AG09319 (cell line): ENCODE measurements at regions not wholly inside any gene's neighbourhood (a gene's known extent, or its start where the extent isn't known, plus 50 kb on each side); places are given as distances from the start of the nearest gene placed in this dataset.
"Not testable (repeated sequence)": the region's sequence is repeated elsewhere in the genome, so short reads cannot be mapped to it uniquely, and the experiment has no call there.

Experiments
- DNase-seq: peaks from one replicate; pipeline ENCODE4 v3.0.0-alpha.2; 2010; ENCODE audit warnings: low read depth; ENCODE audit errors: extremely low read depth

DNA sequence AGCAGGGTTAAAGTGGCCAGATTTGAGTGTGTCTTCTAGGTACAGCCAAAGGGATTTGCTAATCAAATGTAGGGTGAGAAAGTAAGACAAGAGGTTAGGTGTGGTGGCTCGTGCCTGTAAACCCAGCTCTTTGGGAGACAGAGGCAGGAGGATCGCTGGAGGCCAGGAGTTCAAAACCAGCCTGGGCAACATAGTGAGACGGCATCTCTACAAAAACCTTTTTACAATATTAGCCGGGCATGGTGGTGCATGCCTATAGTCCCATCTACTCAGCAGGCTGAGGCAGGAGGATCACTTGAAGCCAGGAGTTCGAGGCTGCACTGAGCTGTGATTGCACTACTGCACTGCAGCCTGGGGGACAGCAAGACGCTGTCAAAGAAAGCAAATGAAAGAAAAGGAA is 294.5 kb downstream of the GOLGA6L6 start:
- DNase-seq = not testable (repeated sequence)

GRCh38 chr15:20246624-20247023 is 295.0 kb downstream of the GOLGA6L6 start:
- DNase-seq = not testable (repeated sequence)

DNA sequence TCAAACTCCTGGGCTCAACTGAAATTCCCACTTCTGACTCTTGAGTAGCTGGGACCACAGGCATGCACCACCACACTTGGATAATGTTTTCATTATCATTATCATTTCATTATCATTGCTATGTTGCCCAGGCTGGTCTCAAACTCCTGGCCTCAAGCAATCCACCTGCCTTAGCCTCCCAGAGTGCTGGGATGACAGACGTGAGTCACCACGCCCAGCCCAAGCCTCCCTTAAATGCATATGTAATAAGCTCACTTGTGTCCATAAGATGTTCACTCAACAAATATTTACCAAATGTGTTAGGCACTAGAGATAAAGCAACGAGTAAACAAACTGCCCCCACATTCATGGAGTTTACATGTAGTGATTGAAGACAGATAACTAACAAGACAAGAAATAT is 295.7 kb downstream of the GOLGA6L6 start:
- DNase-seq = not testable (repeated sequence)

- not testable (repeated sequence) for DNase-seq
Measured at GRCh38 chr15:20244792-20245191, 296.8 kb downstream of the GOLGA6L6 start.

- not testable (repeated sequence) for DNase-seq
Measured at GRCh38 chr15:20243486-20244240, 297.9 kb downstream of the GOLGA6L6 start.

DNA sequence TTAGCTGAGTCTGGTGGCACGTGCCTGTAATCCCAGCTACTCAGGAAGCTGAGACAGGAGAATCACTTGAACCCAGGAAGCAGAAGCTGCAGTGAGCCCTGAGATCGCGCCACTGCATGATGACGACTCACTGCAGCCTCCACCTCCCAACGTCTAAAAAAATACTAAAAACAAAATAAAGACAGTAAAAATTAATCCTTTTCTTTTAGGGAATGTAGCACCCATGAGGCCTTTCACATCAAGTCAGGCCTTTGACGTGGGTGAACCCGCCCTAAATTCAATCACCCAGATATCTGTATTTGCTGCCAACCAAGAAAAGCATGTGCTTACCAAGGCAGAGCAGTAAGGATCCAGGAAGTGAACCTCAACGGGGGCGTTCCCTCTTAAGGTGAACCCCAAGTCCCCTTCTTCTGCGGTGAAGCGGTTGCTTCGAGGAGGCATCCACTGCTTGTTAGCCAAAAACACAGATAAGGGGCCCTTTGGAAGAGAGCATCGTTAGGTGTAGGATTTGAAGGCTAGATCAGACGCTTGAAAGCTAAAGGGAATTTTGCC is 301.2 kb downstream of the GOLGA6L6 start:
- DNase-seq = not testable (repeated sequence)

DNA sequence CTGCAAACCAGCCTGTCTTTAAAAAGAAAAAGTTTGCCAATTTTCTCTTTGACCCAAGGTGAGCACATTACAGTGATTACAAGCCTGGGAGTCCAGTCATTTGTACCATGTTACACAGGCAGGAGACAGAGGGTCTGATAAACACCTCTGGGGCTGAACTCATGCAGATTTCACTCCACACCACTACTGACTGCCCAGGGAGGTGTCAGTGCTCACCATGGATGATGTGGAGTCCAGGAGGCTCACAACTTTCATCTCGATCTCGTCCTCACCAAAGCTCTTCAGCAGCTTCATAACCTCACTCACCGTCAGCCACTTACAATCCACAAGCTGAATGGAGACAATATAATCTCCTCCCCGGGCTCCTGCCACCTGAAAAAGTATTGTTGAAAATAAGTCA is 302.4 kb downstream of the GOLGA6L6 start:
- not testable (repeated sequence) for DNase-seq

DNA sequence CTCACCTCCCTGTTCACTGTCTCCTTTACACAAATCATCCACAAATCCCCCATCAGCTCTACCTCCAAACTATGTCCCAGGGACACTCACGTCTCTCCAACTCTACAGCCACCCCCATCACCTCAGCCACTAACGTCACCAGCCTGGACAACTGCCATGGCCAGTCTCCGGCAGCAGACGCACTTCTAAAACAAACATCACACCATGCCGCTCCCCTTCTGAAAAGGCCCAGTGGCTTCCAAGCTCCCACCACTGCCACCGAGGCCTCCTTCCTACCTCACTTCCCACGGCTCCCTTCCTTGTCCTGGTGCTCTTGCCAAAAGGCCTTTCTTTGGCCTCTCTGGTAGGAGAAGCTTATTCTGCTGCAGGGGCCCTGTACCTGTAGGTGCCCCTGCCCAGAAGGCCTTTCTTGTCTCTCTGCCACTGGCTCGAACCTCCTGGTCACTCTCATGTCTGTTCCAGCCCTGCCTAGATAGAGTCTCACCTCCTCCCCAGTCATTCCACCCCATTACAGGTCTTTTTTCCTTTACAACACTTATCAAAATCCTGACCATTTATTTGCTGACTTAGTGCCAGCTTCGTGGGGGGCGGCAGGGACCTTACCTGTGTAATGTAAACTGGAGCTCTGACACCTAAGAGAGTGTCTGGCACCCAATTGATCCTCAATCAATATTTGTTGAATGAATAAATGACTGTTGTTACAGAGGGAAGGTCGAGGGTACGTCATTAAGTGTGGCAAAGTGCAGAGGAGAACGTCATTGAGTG is 304.2 kb downstream of the GOLGA6L6 start:
- not testable (repeated sequence) for DNase-seq

DNA sequence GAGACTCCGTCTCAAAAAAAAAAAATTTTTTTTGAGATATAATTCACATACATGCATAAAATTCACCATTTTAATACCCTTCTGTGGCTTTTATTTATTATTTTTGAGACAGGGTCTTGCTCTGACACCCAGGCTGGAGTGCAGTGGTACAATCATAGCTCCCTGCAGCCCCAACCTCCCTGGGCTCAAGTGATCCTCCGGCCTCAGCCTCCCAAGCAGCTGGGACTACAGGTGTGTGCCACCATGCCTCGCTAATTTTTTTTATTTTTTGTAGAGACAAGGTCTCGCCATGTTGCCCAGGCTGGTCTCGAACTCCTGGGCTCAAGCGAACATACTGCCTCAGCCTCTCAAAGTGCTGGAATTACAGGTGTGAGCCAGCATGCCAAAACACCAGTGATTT is 305.9 kb downstream of the GOLGA6L6 start:
- DNase-seq = not testable (repeated sequence)

GRCh38 chr15:20234006-20234540 is 307.5 kb downstream of the GOLGA6L6 start:
- not testable (repeated sequence) for DNase-seq

- not testable (repeated sequence) for DNase-seq
Measured at GRCh38 chr15:20232457-20232856, 309.1 kb downstream of the GOLGA6L6 start.

- DNase-seq = not testable (repeated sequence)
Measured at GRCh38 chr15:20230656-20231055, 310.9 kb downstream of the GOLGA6L6 start.

- not testable (repeated sequence) for DNase-seq
Measured at GRCh38 chr15:20228791-20229190, 312.8 kb downstream of the GOLGA6L6 start.

- DNase-seq = not testable (repeated sequence)
Measured at GRCh38 chr15:20227119-20227853, 314.3 kb downstream of the GOLGA6L6 start.

DNA sequence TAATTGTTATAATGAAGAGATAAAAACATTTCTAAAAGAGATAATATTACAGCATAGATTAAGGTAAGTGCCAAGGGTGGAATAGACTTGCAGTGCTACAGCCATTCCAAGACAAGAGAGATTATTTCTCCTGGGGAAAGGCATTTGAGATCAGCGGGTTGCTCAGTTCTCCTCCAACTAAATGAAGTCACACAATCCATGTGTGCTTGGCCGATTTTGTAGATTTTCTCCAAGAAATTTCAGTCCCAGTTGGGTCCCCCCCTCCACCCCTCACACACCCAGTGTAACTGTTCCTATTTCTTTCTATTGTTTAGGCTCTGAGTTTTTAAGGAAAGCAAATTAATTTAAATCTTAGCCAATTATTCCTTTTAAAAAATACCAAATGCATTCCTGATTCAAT is 315.1 kb downstream of the GOLGA6L6 start:
- DNase-seq = not testable (repeated sequence)

DNA sequence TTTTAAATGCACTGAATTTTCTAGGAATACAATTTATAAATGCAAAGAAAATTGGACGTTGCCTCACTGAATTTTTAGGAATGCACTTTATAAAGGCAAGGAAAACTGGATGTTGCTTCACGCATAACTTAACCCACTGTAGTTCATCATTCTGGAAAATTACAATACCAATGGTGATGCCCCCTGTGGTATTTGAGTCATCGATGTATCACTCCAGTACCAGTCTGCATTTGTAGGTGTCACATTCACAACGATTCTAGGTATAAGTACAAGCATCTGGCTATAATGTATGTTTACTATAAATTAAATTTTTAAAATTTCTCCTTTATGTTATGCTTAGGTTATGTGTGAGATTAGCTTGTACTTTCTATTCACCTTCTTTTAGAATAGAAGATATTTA is 320.5 kb downstream of the GOLGA6L6 start:
- DNase-seq = not testable (repeated sequence)

GRCh38 chr15:20219171-20219570 is 322.4 kb downstream of the GOLGA6L6 start:
- DNase-seq = not testable (repeated sequence)

- DNase-seq = not testable (repeated sequence)
Measured at GRCh38 chr15:20215700-20216099, 325.9 kb downstream of the GOLGA6L6 start.

- not testable (repeated sequence) for DNase-seq
Measured at GRCh38 chr15:20214101-20214500, 327.5 kb downstream of the GOLGA6L6 start.

DNA sequence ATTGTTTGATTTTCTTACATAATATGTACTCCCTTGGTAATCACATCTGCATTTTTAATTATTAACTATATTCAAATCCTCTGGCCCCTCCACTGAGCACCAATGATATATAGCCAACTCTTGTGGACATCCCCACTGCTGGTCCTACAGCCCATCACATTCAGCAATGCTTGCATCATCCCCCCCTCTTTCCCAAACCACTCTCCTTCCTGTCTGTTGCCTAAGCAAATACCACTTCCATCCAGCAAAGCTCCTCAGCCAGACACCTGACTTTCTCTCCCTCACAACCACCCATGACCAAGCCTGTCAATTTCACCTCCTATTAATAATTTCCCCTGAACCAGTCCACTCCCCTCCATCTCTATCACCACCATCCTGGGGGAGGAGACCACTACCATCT is 330.1 kb downstream of the GOLGA6L6 start:
- not testable (repeated sequence) for DNase-seq

DNA sequence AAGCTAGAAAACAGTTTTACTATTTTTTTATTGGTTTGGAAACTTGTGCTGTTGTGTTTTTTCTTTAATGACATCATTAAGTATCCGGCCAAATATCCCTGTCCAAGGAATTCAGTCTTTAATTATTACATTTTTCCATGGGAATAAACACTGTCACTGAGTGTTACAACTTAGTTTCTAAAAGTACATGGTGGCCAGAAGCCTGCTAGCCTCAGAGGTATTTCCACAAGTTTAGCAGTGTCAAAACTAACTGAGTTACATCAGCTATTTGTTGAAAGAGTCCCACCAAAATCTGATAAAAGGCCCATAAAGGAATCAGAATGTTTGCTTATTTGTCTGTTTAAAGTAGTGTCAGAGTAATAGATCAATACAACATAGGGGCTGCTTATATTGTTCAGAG is 331.6 kb downstream of the GOLGA6L6 start:
- DNase-seq = not testable (repeated sequence)
